Vagina (tissue), 2 donors: ENCODE measurements at regions not wholly inside any gene's neighbourhood (a gene's known extent, or its start where the extent isn't known, plus 50 kb on each side); places are given as distances from the start of the nearest gene placed in this dataset.

Experiments used
- CTCF ChIP-seq, 3 experiments: fragments of 450-650 bp in 2 of 3; fragments of 200-600 bp in 1 of 3; sonication (generic) in 1 of 3; IDR thresholded peaks; one replicate each; pipeline ENCODE4 v1.5.1; 2017 to 2019; ENCODE audit warnings: antibody characterized with exemption in 3 of 3, mild to moderate bottlenecking in 2 of 3, moderate library complexity in 2 of 3
- POLR2A ChIP-seq, 2 donors: fragments of 450-650 bp; IDR thresholded peaks; one replicate each; pipeline ENCODE4 v1.6.1; 2017; ENCODE audit warnings: antibody characterized with exemption in 2 of 2, mild to moderate bottlenecking in 2 of 2, moderate library complexity in 2 of 2

- TF ChIP-seq CTCF (IDR thresholded peaks at IDR 0.05) (no peak), POLR2A (IDR thresholded peaks at IDR 0.05) (no peak)
Measured at GRCh38 chr6:170096803-170097504, 193.9 kb downstream of the DLL1 start.
